ENCODE measurements at regions not wholly inside any gene's neighbourhood (a gene's known extent, or its start where the extent isn't known, plus 50 kb on each side); places are given as distances from the start of the nearest gene placed in this dataset.

GRCh38 chr6:113570641-113571040 is 286.5 kb upstream of the MARCKS start:
- no peak; the same call in 1 of the 2 replicates for TF ChIP-seq CTCF (IDR thresholded peaks at IDR 0.05; ENCODE audit: low read length)
- TF ChIP-seq EZH2 (IDR thresholded peaks at IDR 0.05; ENCODE audit: borderline replicate concordance, low read length) = no peak
